ENCODE measurements at regions not wholly inside any gene's neighbourhood (a gene's known extent, or its start where the extent isn't known, plus 50 kb on each side); places are given as distances from the start of the nearest gene placed in this dataset.

GRCh38 chr4:103354006-103354405, 155.9 kb upstream of the CENPE start:
- Histone ChIP-seq H3K36me3 (ENCODE audit: control insufficient read depth, insufficient read depth, low read length) (no peaks in the 10 kb centered on the region), H3K9me3 (peaks cover 5% of the 10 kb centered on the region; the same call in 1 of the 2 replicates), H3K4me1 (no peaks in the 10 kb centered on the region), H3K4me3 (ENCODE audit: low read depth, low read length) (no peak overlapping the region), H3K27me3 (replicated peaks; ENCODE audit: control insufficient read depth, insufficient read depth, low read length) (no peaks in the 10 kb centered on the region)
- Mint-ChIP-seq H3K27me3 (ENCODE audit: insufficient read depth, unreplicated experiment) (no peaks in the 10 kb centered on the region), H3K27ac (ENCODE audit: unreplicated experiment) (no peak overlapping the region), H3K4me3 (ENCODE audit: unreplicated experiment) (no peak overlapping the region), H3K36me3 (ENCODE audit: insufficient read depth, unreplicated experiment) (peaks cover 2% of the 10 kb centered on the region), H3K9me3 (ENCODE audit: unreplicated experiment) (peaks cover 25% of the 10 kb centered on the region), H3K4me1 (ENCODE audit: low read depth, unreplicated experiment) (no peaks in the 10 kb centered on the region)
- DNase-seq: no peak
- ChIA-PET POLR2A (no interaction called here), CTCF (no interaction called here)
- no peak for TF ChIP-seq CTCF (IDR thresholded peaks at IDR 0.05; ENCODE audit: insufficient read depth in 1 of 2, low read depth in 1 of 2, low read length in 1 of 2, severe bottlenecking in 1 of 2, unreplicated experiment in 1 of 2)
- BruUV-seq (replicated peaks): no TSS peak
- intact Hi-C loops (cut with micrococcal nuclease; ENCODE audit: unreplicated experiment): no loop called here

DNA sequence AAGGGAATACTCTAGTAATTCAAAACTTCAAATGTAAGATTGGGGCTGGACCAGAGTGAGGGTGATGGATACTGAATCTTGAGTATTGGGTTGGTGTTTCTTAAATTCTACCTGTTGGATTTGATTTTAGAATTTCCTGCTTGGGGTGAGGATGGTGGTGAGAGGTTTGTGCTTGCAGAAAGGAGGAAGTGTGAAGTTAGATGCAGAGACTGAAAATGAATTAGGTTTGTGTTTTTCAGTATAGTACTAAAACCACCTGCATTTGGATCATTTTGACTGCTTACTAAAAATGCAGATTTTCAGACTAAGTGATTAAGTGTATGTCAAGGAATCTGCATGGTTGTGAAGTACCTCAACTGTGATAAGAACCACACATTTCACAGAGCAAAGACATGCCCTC, 131.5 kb upstream of the CENPE start:
- POLR2A ChIA-PET: no interaction called here
- BruUV-seq (replicated peaks): no TSS peak
- Histone ChIP-seq H3K27me3 (replicated peaks; ENCODE audit: control insufficient read depth, insufficient read depth, low read length) (no peaks in the 10 kb centered on the region), H3K36me3 (ENCODE audit: control insufficient read depth, insufficient read depth, low read length) (no peaks in the 10 kb centered on the region), H3K4me3 (ENCODE audit: low read depth, low read length) (no peak overlapping the region), H3K4me1 (peaks cover 10% of the 10 kb centered on the region), H3K9me3 (no peaks in the 10 kb centered on the region)
- Mint-ChIP-seq H3K27me3 (ENCODE audit: insufficient read depth, unreplicated experiment) (no peaks in the 10 kb centered on the region), H3K4me3 (ENCODE audit: unreplicated experiment) (no peak overlapping the region), H3K27ac (ENCODE audit: unreplicated experiment) (no peak overlapping the region), H3K9me3 (ENCODE audit: unreplicated experiment) (no peaks in the 10 kb centered on the region), H3K36me3 (ENCODE audit: insufficient read depth, unreplicated experiment) (no peaks in the 10 kb centered on the region), H3K4me1 (ENCODE audit: low read depth, unreplicated experiment) (peaks cover 7% of the 10 kb centered on the region)
- intact Hi-C loops (cut with micrococcal nuclease; ENCODE audit: unreplicated experiment): no loop called here
- CTCF ChIA-PET: no interaction called here
- TF ChIP-seq CTCF (IDR thresholded peaks at IDR 0.05; ENCODE audit: insufficient read depth in 1 of 2, low read depth in 1 of 2, low read length in 1 of 2, severe bottlenecking in 1 of 2, unreplicated experiment in 1 of 2): no peak
- DNase-seq: no peak

GRCh38 chr4:103324811-103325210, 126.7 kb upstream of the CENPE start:
- intact Hi-C loops (cut with micrococcal nuclease; ENCODE audit: unreplicated experiment): no loop called here
- ChIA-PET POLR2A (no interaction called here), CTCF (no interaction called here)

More at GRCh38 chr4:103324811-103325210, 126.7 kb upstream of the CENPE start:
- Mint-ChIP-seq H3K36me3 (ENCODE audit: insufficient read depth, unreplicated experiment) (no peaks in the 10 kb centered on the region), H3K27ac (ENCODE audit: unreplicated experiment) (no peak overlapping the region), H3K27me3 (ENCODE audit: insufficient read depth, unreplicated experiment) (no peaks in the 10 kb centered on the region), H3K4me3 (ENCODE audit: unreplicated experiment) (no peak overlapping the region), H3K4me1 (ENCODE audit: low read depth, unreplicated experiment) (peaks cover 10% of the 10 kb centered on the region), H3K9me3 (ENCODE audit: unreplicated experiment) (no peaks in the 10 kb centered on the region)
- Histone ChIP-seq H3K36me3 (ENCODE audit: control insufficient read depth, insufficient read depth, low read length) (no peaks in the 10 kb centered on the region), H3K9me3 (no peaks in the 10 kb centered on the region), H3K4me3 (ENCODE audit: low read depth, low read length) (no peak overlapping the region), H3K4me1 (peaks cover 17% of the 10 kb centered on the region), H3K27me3 (replicated peaks; ENCODE audit: control insufficient read depth, insufficient read depth, low read length) (no peaks in the 10 kb centered on the region)
- no peak for DNase-seq
- BruUV-seq (replicated peaks): no TSS peak
- no peak for TF ChIP-seq CTCF (IDR thresholded peaks at IDR 0.05; ENCODE audit: insufficient read depth in 1 of 2, low read depth in 1 of 2, low read length in 1 of 2, severe bottlenecking in 1 of 2, unreplicated experiment in 1 of 2)
